Large intestine (tissue), 3 donors: ENCODE measurements at regions not wholly inside any gene's neighbourhood (a gene's known extent, or its start where the extent isn't known, plus 50 kb on each side); places are given as distances from the start of the nearest gene placed in this dataset.

Experiments used
- DNase-seq, 2 donors: peaks; one replicate each; pipeline versions ENCODE4 v3.0.0 to v3.0.0-alpha.2; 2013
- H3K27ac ChIP-seq: one replicate; pipeline ENCODE4 v1.5.1; 2013; ENCODE audit warnings: low read length
- H3K27me3 ChIP-seq: 2 replicates; pipeline ENCODE4 v1.6.1; 2013; ENCODE audit warnings: low read length; ENCODE audit not compliant: control insufficient read depth, insufficient read depth
- H3K36me3 ChIP-seq: 2 replicates; pipeline ENCODE4 v1.6.1; 2013; ENCODE audit warnings: low read length; ENCODE audit not compliant: control insufficient read depth, insufficient read depth
- H3K4me1 ChIP-seq: one replicate; pipeline ENCODE4 v1.6.1; 2013; ENCODE audit warnings: low read length; ENCODE audit not compliant: control insufficient read depth, insufficient read depth
- H3K4me3 ChIP-seq: one replicate; pipeline ENCODE4 v1.5.1; 2013; ENCODE audit warnings: low read length
- H3K9me3 ChIP-seq: one replicate; pipeline ENCODE4 v1.6.1; 2013; ENCODE audit warnings: mild to moderate bottlenecking, low read depth, low read length, moderate library complexity; ENCODE audit not compliant: control insufficient read depth
- WGBS: methylation state at CpG from one replicate; pipeline ENCODE4 v1.1.5; 2013; ENCODE audit warnings: low lambda C conversion rate; ENCODE audit not compliant: insufficient coverage; 5-methylcytosine and 5-hydroxymethylcytosine counted together

GRCh38 chr16:22625967-22626366 is 115.3 kb downstream of the NPIPB5 start:
- no peak for DNase-seq

GRCh38 chr16:22627043-22627442 is 116.4 kb downstream of the NPIPB5 start:
- no peak overlapping the region for H3K4me3 ChIP-seq
- no peak for DNase-seq
- H3K27ac ChIP-seq, result no peak overlapping the region
- H3K4me1 ChIP-seq, result no peaks in the 10 kb centered on the region
- WGBS, result 40% methylated on average over 1 of the region's 5 CpGs
- peaks cover 28% of the 10 kb centered on the region for H3K27me3 ChIP-seq
- H3K9me3 ChIP-seq, result no peaks in the 10 kb centered on the region
- H3K36me3 ChIP-seq, result no peaks in the 10 kb centered on the region

More at GRCh38 chr16:22625967-22626366, 115.3 kb downstream of the NPIPB5 start:
- Histone ChIP-seq H3K27ac (no peak overlapping the region), H3K4me1 (no peaks in the 10 kb centered on the region), H3K4me3 (no peak overlapping the region), H3K27me3 (peaks cover 28% of the 10 kb centered on the region), H3K36me3 (no peaks in the 10 kb centered on the region), H3K9me3 (no peaks in the 10 kb centered on the region)
- WGBS, result no CpG with 5 or more reads among the region's 2 CpGs

GRCh38 chr16:22628994-22629393 is 118.3 kb downstream of the NPIPB5 start:
- Histone ChIP-seq H3K4me3 (no peak overlapping the region), H3K27me3 (peaks cover 23% of the 10 kb centered on the region), H3K9me3 (no peaks in the 10 kb centered on the region), H3K36me3 (no peaks in the 10 kb centered on the region), H3K4me1 (no peaks in the 10 kb centered on the region), H3K27ac (no peak overlapping the region)
- WGBS, result no CpG with 5 or more reads among the region's 2 CpGs
- no peak for DNase-seq

GRCh38 chr16:22630242-22630641 is 119.6 kb downstream of the NPIPB5 start:
- H3K9me3 ChIP-seq, result no peaks in the 10 kb centered on the region
- no peak overlapping the region for H3K27ac ChIP-seq
- no peak for DNase-seq
- H3K27me3 ChIP-seq, result peaks cover 18% of the 10 kb centered on the region
- no peaks in the 10 kb centered on the region for H3K4me1 ChIP-seq
- no peaks in the 10 kb centered on the region for H3K36me3 ChIP-seq
- 90% methylated on average over 3 of the region's 4 CpGs for WGBS
- H3K4me3 ChIP-seq, result no peak overlapping the region

GRCh38 chr16:22631264-22631663 is 120.6 kb downstream of the NPIPB5 start:
- no peak for DNase-seq
- Histone ChIP-seq H3K4me3 (no peak overlapping the region), H3K27ac (no peak overlapping the region), H3K4me1 (no peaks in the 10 kb centered on the region), H3K27me3 (peaks cover 18% of the 10 kb centered on the region), H3K36me3 (no peaks in the 10 kb centered on the region), H3K9me3 (no peaks in the 10 kb centered on the region)
- WGBS, result 92% methylated on average over 6 of the region's 9 CpGs

- H3K27ac ChIP-seq, result no peak overlapping the region
- WGBS, result 67% methylated on average over 3 of the region's 4 CpGs
- H3K27me3 ChIP-seq, result peaks cover 15% of the 10 kb centered on the region
- no peak overlapping the region for H3K4me3 ChIP-seq
- no peak for DNase-seq
- H3K36me3 ChIP-seq, result no peaks in the 10 kb centered on the region
- no peaks in the 10 kb centered on the region for H3K4me1 ChIP-seq
- H3K9me3 ChIP-seq, result no peaks in the 10 kb centered on the region
These were observed 121.9 kb downstream of the NPIPB5 start for GRCh38 chr16:22632606-22633005.

GRCh38 chr16:22633280-22633679 is 122.6 kb downstream of the NPIPB5 start:
- Histone ChIP-seq H3K9me3 (no peaks in the 10 kb centered on the region), H3K4me1 (no peaks in the 10 kb centered on the region), H3K36me3 (no peaks in the 10 kb centered on the region), H3K27me3 (peaks cover 15% of the 10 kb centered on the region), H3K4me3 (no peak overlapping the region), H3K27ac (no peak overlapping the region)
- DNase-seq, result no peak
- WGBS, result 100% methylated on average over 3 of the region's 5 CpGs

- peaks cover 15% of the 10 kb centered on the region for H3K27me3 ChIP-seq
These were observed 123.1 kb downstream of the NPIPB5 start for GRCh38 chr16:22633799-22634198.

GRCh38 chr16:22634954-22635353 is 124.3 kb downstream of the NPIPB5 start:
- Histone ChIP-seq H3K4me3 (no peak overlapping the region), H3K4me1 (no peaks in the 10 kb centered on the region), H3K36me3 (no peaks in the 10 kb centered on the region), H3K27ac (no peak overlapping the region), H3K9me3 (no peaks in the 10 kb centered on the region), H3K27me3 (peaks cover 17% of the 10 kb centered on the region)
- DNase-seq, result no peak

More at GRCh38 chr16:22633799-22634198, 123.1 kb downstream of the NPIPB5 start:
- no peak overlapping the region for H3K27ac ChIP-seq
- no peak for DNase-seq
- no peaks in the 10 kb centered on the region for H3K9me3 ChIP-seq
- no peaks in the 10 kb centered on the region for H3K4me1 ChIP-seq
- 86% methylated on average over 1 of the region's 3 CpGs for WGBS
- no peak overlapping the region for H3K4me3 ChIP-seq
- H3K36me3 ChIP-seq, result no peaks in the 10 kb centered on the region

GRCh38 chr16:22635357-22635761 is 124.7 kb downstream of the NPIPB5 start:
- H3K27ac ChIP-seq, result no peak overlapping the region
- no peak for DNase-seq
- H3K4me3 ChIP-seq, result no peak overlapping the region
- peaks cover 17% of the 10 kb centered on the region for H3K27me3 ChIP-seq
- H3K9me3 ChIP-seq, result no peaks in the 10 kb centered on the region
- no peaks in the 10 kb centered on the region for H3K36me3 ChIP-seq
- WGBS, result 33% methylated on average over 2 of the region's 2 CpGs
- no peaks in the 10 kb centered on the region for H3K4me1 ChIP-seq

GRCh38 chr16:22635801-22636200 is 125.1 kb downstream of the NPIPB5 start:
- Histone ChIP-seq H3K27me3 (peaks cover 17% of the 10 kb centered on the region), H3K9me3 (no peaks in the 10 kb centered on the region), H3K4me1 (no peaks in the 10 kb centered on the region), H3K36me3 (no peaks in the 10 kb centered on the region), H3K27ac (no peak overlapping the region), H3K4me3 (no peak overlapping the region)
- no peak for DNase-seq
- 50% methylated on average over 2 of the region's 6 CpGs for WGBS
